ENCODE measurements at regions not wholly inside any gene's neighbourhood (a gene's known extent, or its start where the extent isn't known, plus 50 kb on each side); places are given as distances from the start of the nearest gene placed in this dataset.

- Histone ChIP-seq H3K27me3 (ENCODE audit: control insufficient read depth in 4 of 4, insufficient read depth in 4 of 4, low read length in 3 of 4) (no peaks in the 10 kb centered on the region), H3K27ac (ENCODE audit: low read depth in 1 of 2, low read length in 2 of 2) (no peak overlapping the region), H3K9me3 (ENCODE audit: control insufficient read depth in 4 of 4, low read length in 3 of 4) (no peaks in the 10 kb centered on the region), H3K9ac (ENCODE audit: low read depth in 1 of 2, low read length in 2 of 2) (no peak overlapping the region), H3K4me1 (ENCODE audit: control insufficient read depth in 4 of 4, insufficient read depth in 4 of 4, low read length in 3 of 4) (no peaks in the 10 kb centered on the region), H3K4me3 (ENCODE audit: low read depth in 1 of 3, low read length in 3 of 3) (no peak overlapping the region), H3K36me3 (ENCODE audit: control insufficient read depth in 4 of 4, insufficient read depth in 3 of 4, low read depth in 1 of 4, low read length in 3 of 4) (no peaks in the 10 kb centered on the region)
- no peak for DNase-seq (ENCODE audit: low spot score)
- TF ChIP-seq, protein P1, sequence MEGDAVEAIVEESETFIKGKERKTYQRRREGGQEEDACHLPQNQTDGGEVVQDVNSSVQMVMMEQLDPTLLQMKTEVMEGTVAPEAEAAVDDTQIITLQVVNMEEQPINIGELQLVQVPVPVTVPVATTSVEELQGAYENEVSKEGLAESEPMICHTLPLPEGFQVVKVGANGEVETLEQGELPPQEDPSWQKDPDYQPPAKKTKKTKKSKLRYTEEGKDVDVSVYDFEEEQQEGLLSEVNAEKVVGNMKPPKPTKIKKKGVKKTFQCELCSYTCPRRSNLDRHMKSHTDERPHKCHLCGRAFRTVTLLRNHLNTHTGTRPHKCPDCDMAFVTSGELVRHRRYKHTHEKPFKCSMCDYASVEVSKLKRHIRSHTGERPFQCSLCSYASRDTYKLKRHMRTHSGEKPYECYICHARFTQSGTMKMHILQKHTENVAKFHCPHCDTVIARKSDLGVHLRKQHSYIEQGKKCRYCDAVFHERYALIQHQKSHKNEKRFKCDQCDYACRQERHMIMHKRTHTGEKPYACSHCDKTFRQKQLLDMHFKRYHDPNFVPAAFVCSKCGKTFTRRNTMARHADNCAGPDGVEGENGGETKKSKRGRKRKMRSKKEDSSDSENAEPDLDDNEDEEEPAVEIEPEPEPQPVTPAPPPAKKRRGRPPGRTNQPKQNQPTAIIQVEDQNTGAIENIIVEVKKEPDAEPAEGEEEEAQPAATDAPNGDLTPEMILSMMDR (IDR thresholded peaks at IDR 0.05; ENCODE audit: low read depth, low read length, missing input control) = no peak
- TF ChIP-seq JUND (IDR thresholded peaks at IDR 0.05) (no peak), RAD21 (IDR thresholded peaks at IDR 0.05) (no peak), TAF1 (conservative IDR thresholded peaks at IDR 0.05) (no peak), SP1 (IDR thresholded peaks at IDR 0.05) (no peak), MAX (IDR thresholded peaks at IDR 0.05) (no peak), FOXA1 (IDR thresholded peaks at IDR 0.05) (no peak), RXRA (IDR thresholded peaks at IDR 0.05) (no peak), FOXA2 (IDR thresholded peaks at IDR 0.05) (no peak), NR2F2 (IDR thresholded peaks at IDR 0.05) (no peak), GABPA (IDR thresholded peaks at IDR 0.05 in 1 of 2, conservative IDR thresholded peaks at IDR 0.05 in 1 of 2) (no peak), HNF4A (conservative IDR thresholded peaks at IDR 0.05) (no peak)
- TF ChIP-seq, protein P2, sequence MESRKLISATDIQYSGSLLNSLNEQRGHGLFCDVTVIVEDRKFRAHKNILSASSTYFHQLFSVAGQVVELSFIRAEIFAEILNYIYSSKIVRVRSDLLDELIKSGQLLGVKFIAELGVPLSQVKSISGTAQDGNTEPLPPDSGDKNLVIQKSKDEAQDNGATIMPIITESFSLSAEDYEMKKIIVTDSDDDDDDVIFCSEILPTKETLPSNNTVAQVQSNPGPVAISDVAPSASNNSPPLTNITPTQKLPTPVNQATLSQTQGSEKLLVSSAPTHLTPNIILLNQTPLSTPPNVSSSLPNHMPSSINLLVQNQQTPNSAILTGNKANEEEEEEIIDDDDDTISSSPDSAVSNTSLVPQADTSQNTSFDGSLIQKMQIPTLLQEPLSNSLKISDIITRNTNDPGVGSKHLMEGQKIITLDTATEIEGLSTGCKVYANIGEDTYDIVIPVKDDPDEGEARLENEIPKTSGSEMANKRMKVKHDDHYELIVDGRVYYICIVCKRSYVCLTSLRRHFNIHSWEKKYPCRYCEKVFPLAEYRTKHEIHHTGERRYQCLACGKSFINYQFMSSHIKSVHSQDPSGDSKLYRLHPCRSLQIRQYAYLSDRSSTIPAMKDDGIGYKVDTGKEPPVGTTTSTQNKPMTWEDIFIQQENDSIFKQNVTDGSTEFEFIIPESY (IDR thresholded peaks at IDR 0.05) = no peak
- TF ChIP-seq, protein P3, sequence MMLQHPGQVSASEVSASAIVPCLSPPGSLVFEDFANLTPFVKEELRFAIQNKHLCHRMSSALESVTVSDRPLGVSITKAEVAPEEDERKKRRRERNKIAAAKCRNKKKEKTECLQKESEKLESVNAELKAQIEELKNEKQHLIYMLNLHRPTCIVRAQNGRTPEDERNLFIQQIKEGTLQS (IDR thresholded peaks at IDR 0.05) = no peak
- TF ChIP-seq, protein P4, sequence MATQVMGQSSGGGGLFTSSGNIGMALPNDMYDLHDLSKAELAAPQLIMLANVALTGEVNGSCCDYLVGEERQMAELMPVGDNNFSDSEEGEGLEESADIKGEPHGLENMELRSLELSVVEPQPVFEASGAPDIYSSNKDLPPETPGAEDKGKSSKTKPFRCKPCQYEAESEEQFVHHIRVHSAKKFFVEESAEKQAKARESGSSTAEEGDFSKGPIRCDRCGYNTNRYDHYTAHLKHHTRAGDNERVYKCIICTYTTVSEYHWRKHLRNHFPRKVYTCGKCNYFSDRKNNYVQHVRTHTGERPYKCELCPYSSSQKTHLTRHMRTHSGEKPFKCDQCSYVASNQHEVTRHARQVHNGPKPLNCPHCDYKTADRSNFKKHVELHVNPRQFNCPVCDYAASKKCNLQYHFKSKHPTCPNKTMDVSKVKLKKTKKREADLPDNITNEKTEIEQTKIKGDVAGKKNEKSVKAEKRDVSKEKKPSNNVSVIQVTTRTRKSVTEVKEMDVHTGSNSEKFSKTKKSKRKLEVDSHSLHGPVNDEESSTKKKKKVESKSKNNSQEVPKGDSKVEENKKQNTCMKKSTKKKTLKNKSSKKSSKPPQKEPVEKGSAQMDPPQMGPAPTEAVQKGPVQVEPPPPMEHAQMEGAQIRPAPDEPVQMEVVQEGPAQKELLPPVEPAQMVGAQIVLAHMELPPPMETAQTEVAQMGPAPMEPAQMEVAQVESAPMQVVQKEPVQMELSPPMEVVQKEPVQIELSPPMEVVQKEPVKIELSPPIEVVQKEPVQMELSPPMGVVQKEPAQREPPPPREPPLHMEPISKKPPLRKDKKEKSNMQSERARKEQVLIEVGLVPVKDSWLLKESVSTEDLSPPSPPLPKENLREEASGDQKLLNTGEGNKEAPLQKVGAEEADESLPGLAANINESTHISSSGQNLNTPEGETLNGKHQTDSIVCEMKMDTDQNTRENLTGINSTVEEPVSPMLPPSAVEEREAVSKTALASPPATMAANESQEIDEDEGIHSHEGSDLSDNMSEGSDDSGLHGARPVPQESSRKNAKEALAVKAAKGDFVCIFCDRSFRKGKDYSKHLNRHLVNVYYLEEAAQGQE (IDR thresholded peaks at IDR 0.05) = no peak
- 63% methylated on average over 4 of the region's 4 CpGs for WGBS
Observed at GRCh38 chr15:47963265-47963664, 157.5 kb upstream of the SLC24A5 start.

DNA sequence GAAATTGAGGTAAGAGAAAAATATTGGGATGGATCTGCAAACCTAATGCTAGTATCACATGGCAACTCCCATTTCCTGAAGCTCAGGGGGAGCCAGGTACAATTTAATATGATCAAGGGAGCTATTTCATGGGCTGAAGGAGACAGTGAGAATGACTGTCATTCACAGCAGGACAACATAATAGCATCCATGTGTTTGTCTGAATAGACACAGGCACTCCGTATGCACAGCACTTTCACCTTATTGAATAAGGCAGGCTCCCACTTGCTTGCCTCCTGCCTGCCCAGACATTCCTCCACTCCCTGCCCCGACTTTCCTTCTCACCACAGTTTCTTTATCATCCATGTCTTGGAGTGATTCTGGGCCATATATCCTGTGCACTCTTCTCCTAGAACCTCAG, 156.6 kb upstream of the SLC24A5 start:
- H3K36me3 ChIP-seq (ENCODE audit: control insufficient read depth in 4 of 4, insufficient read depth in 3 of 4, low read depth in 1 of 4, low read length in 3 of 4) = no peaks in the 10 kb centered on the region
- no peaks in the 10 kb centered on the region for H3K27me3 ChIP-seq (ENCODE audit: control insufficient read depth in 4 of 4, insufficient read depth in 4 of 4, low read length in 3 of 4)
- H3K27ac ChIP-seq (ENCODE audit: low read depth in 1 of 2, low read length in 2 of 2) = no peak overlapping the region
- TF ChIP-seq HNF4A (conservative IDR thresholded peaks at IDR 0.05) (no peak), EGR1 (IDR thresholded peaks at IDR 0.05; ENCODE audit: low read depth in 2 of 2) (no peak), JUND (IDR thresholded peaks at IDR 0.05) (no peak), SP1 (IDR thresholded peaks at IDR 0.05) (no peak), RAD21 (IDR thresholded peaks at IDR 0.05) (no peak), FOXA1 (IDR thresholded peaks at IDR 0.05) (no peak), MAX (IDR thresholded peaks at IDR 0.05) (no peak)
- TF ChIP-seq, protein P1 (IDR thresholded peaks at IDR 0.05; ENCODE audit: low read depth, low read length, missing input control) = no peak
- TF ChIP-seq, protein P2 (IDR thresholded peaks at IDR 0.05) = no peak
- TF ChIP-seq, protein P3 (IDR thresholded peaks at IDR 0.05) = no peak
- no peak overlapping the region for H3K9ac ChIP-seq (ENCODE audit: low read depth in 1 of 2, low read length in 2 of 2)
- H3K9me3 ChIP-seq (ENCODE audit: control insufficient read depth in 4 of 4, low read length in 3 of 4) = no peaks in the 10 kb centered on the region
- H3K4me1 ChIP-seq (ENCODE audit: control insufficient read depth in 4 of 4, insufficient read depth in 4 of 4, low read length in 3 of 4) = no peaks in the 10 kb centered on the region
- 75% methylated on average over 2 of the region's 2 CpGs for WGBS
- H3K4me3 ChIP-seq (ENCODE audit: low read depth in 1 of 3, low read length in 3 of 3) = no peak overlapping the region
- DNase-seq (ENCODE audit: low spot score) = no peak

Measured in liver (tissue), 8 donors.